Caco-2 (cell line): ENCODE measurements at regions not wholly inside any gene's neighbourhood (a gene's known extent, or its start where the extent isn't known, plus 50 kb on each side); places are given as distances from the start of the nearest gene placed in this dataset.

ENCODE experiments used
- BruUV-seq: library from RNA; stranded (reverse); fragments of 400-500 nt; replicated peaks from 2 replicates; lab custom pipeline; 2021; lab: Mats Ljungman, UMichigan
- CTCF ChIA-PET: fragments of 300-600 bp; sonication (Branson Sonifier 250); formaldehyde crosslinking; loops from one replicate; lab custom pipeline; 2022; ENCODE audit warnings: antibody characterized with exemption; lab: Charles Lee
- POLR2A ChIA-PET: fragments of 300-600 bp; sonication (Branson Sonifier 250); formaldehyde crosslinking; loops from one replicate; lab custom pipeline; 2022; ENCODE audit warnings: antibody characterized with exemption; lab: Charles Lee
- DNase-seq, 2 experiments: peaks; one replicate each; pipeline versions ENCODE4 v3.0.0 to v3.0.0-alpha.2; 2020 to 2022
- H3K27me3 ChIP-seq: replicated peaks from 2 replicates; pipeline ENCODE4 v1.6.0; 2011; ENCODE audit warnings: low read length; ENCODE audit not compliant: control insufficient read depth, insufficient read depth
- H3K36me3 ChIP-seq: 2 replicates; pipeline ENCODE4 v1.5.1; 2011; ENCODE audit warnings: low read length; ENCODE audit not compliant: control insufficient read depth, insufficient read depth
- H3K4me1 ChIP-seq: fragments of 250-450 bp; sonication (Bioruptor Pico); 2 replicates; pipeline ENCODE4 v1.5.1; 2020; ENCODE audit warnings: mild to moderate bottlenecking
- H3K4me3 ChIP-seq: 2 replicates; pipeline ENCODE4 v1.5.1; 2011; ENCODE audit warnings: low read depth, mild to moderate bottlenecking, control low read depth, low read length
- H3K9me3 ChIP-seq: fragments of 250-450 bp; sonication (Bioruptor Pico); 2 replicates; pipeline ENCODE4 v1.5.1; 2020; ENCODE audit warnings: mild to moderate bottlenecking, moderate library complexity
- H3K27ac Mint-ChIP-seq: one replicate; pipeline ENCODE4 v1.8.0; 2022; ENCODE audit warnings: mixed read lengths; ENCODE audit not compliant: unreplicated experiment
- H3K27me3 Mint-ChIP-seq: one replicate; pipeline ENCODE4 v1.8.0; 2022; ENCODE audit warnings: mixed read lengths; ENCODE audit not compliant: insufficient read depth, unreplicated experiment
- H3K36me3 Mint-ChIP-seq: one replicate; pipeline ENCODE4 v1.8.0; 2022; ENCODE audit warnings: mild to moderate bottlenecking, mixed read lengths; ENCODE audit not compliant: insufficient read depth, unreplicated experiment
- H3K4me1 Mint-ChIP-seq: one replicate; pipeline ENCODE4 v1.8.0; 2022; ENCODE audit warnings: low read depth, mixed read lengths; ENCODE audit not compliant: unreplicated experiment
- H3K4me3 Mint-ChIP-seq: one replicate; pipeline ENCODE4 v1.8.0; 2022; ENCODE audit warnings: mild to moderate bottlenecking, moderate library complexity, mixed read lengths; ENCODE audit not compliant: unreplicated experiment
- H3K9me3 Mint-ChIP-seq: one replicate; pipeline ENCODE4 v1.8.0; 2022; ENCODE audit warnings: mixed read lengths; ENCODE audit not compliant: unreplicated experiment
- intact Hi-C: fragments of 100-400 bp; cut with micrococcal nuclease; formaldehyde crosslinking; loops from one replicate; pipeline ENCODE4 v1.10.0; 2022; ENCODE audit not compliant: unreplicated experiment
- TF ChIP-seq, protein P1 (sequence below), 2 experiments: fragments of 200-600 bp in 1 of 2; IDR thresholded peaks; 1 replicate in 1 of 2; 2 replicates in 1 of 2; pipeline versions ENCODE4 v1.5.1 to v1.8.0; 2011 to 2022; ENCODE audit warnings: antibody characterized with exemption in 1 of 2, control low read depth in 1 of 2, inconsistent platforms in 1 of 2, low read depth in 1 of 2, low read length in 1 of 2, mild to moderate bottlenecking in 1 of 2, moderate library complexity in 1 of 2; ENCODE audit not compliant: insufficient read depth in 1 of 2, severe bottlenecking in 1 of 2, unreplicated experiment in 1 of 2

DNA sequence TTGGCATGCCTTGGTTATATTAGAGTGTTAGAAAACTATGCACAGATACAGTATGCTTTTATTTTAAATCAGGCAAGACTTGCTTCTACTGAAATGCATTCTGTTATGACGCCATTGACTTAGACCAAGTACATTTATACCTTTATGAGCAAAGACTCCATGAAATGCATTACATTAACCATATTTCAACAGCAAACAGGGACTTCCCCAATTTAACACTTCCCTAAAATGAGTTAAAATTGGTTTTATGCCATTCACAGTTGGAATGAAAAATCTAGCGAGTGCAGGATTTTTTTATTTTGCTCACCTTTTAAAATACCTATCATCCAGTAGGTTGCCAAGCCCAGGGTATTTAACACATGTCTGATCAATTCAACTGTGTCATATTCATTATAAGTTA, 272.1 kb upstream of the IZUMO3 start:
- Histone ChIP-seq H3K27me3 (no peaks in the 10 kb centered on the region), H3K4me3 (no peak overlapping the region), H3K36me3 (no peaks in the 10 kb centered on the region), H3K9me3 (no peaks in the 10 kb centered on the region), H3K4me1 (no peaks in the 10 kb centered on the region)
- H3K4me1 Mint-ChIP-seq, result no peaks in the 10 kb centered on the region
- H3K4me3 Mint-ChIP-seq, result no peak overlapping the region
- H3K27ac Mint-ChIP-seq, result no peak overlapping the region
- no peak for DNase-seq
- POLR2A ChIA-PET, result no interaction called here
- H3K27me3 Mint-ChIP-seq, result no peaks in the 10 kb centered on the region
- no TSS peak for BruUV-seq
- no peaks in the 10 kb centered on the region for H3K36me3 Mint-ChIP-seq
- H3K9me3 Mint-ChIP-seq, result no peaks in the 10 kb centered on the region
- TF ChIP-seq, protein P1, sequence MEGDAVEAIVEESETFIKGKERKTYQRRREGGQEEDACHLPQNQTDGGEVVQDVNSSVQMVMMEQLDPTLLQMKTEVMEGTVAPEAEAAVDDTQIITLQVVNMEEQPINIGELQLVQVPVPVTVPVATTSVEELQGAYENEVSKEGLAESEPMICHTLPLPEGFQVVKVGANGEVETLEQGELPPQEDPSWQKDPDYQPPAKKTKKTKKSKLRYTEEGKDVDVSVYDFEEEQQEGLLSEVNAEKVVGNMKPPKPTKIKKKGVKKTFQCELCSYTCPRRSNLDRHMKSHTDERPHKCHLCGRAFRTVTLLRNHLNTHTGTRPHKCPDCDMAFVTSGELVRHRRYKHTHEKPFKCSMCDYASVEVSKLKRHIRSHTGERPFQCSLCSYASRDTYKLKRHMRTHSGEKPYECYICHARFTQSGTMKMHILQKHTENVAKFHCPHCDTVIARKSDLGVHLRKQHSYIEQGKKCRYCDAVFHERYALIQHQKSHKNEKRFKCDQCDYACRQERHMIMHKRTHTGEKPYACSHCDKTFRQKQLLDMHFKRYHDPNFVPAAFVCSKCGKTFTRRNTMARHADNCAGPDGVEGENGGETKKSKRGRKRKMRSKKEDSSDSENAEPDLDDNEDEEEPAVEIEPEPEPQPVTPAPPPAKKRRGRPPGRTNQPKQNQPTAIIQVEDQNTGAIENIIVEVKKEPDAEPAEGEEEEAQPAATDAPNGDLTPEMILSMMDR (IDR thresholded peaks at IDR 0.05; ENCODE audit: insufficient read depth in 1 of 2, low read depth in 1 of 2, low read length in 1 of 2, severe bottlenecking in 1 of 2, unreplicated experiment in 1 of 2), result no peak
- intact Hi-C loops, result no loop called here
- CTCF ChIA-PET, result no interaction called here

DNA sequence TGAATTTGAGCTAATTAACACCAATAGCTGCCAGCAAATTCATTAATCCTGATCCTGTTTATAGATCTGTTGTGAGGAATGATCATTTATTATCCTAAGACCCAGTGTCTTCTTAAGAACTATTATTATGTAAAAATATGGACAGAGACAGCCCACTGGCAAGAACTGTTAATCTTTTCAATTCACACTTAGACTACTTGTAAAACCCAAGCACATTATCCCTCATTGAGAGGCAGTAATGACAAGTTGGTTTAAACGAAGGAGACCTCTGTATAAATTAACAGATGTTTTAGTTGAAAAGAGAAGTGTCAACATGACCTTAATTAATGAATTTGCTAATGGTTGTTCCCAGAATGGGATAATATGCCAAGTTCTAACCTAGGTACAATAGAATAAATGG, 270.3 kb upstream of the IZUMO3 start:
- CTCF ChIA-PET, result no interaction called here
- no peaks in the 10 kb centered on the region for H3K27me3 ChIP-seq
- no peak overlapping the region for H3K4me3 ChIP-seq
- H3K36me3 ChIP-seq, result no peaks in the 10 kb centered on the region
- no peaks in the 10 kb centered on the region for H3K4me1 ChIP-seq
- Mint-ChIP-seq H3K27ac (no peak overlapping the region), H3K4me1 (no peaks in the 10 kb centered on the region), H3K9me3 (no peaks in the 10 kb centered on the region), H3K36me3 (no peaks in the 10 kb centered on the region), H3K27me3 (no peaks in the 10 kb centered on the region), H3K4me3 (no peak overlapping the region)
- intact Hi-C loops, result no loop called here
- H3K9me3 ChIP-seq, result no peaks in the 10 kb centered on the region
- TF ChIP-seq, protein P1 (IDR thresholded peaks at IDR 0.05; ENCODE audit: insufficient read depth in 1 of 2, low read depth in 1 of 2, low read length in 1 of 2, severe bottlenecking in 1 of 2, unreplicated experiment in 1 of 2), result no peak
- DNase-seq, result no peak
- POLR2A ChIA-PET, result no interaction called here
- no TSS peak for BruUV-seq

DNA sequence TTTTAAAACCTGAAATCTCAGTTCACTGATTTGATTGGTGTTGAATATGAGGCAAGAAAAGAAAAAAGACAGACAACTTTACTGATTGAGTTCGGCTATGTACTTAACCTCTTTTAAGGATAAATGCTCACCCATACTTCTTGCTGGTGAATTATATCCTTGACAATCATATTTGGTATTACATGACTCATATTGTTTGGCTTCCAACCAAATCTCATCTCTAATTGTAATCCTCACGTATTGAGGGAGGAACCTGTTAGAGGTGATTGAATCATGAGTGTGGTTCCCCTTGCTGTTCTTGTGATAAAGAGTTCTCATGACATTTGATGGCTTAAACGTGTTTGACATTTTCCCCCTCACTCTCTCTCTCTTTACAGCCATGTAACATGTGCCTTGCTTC, 255.6 kb upstream of the IZUMO3 start:
- Mint-ChIP-seq H3K9me3 (no peaks in the 10 kb centered on the region), H3K27me3 (no peaks in the 10 kb centered on the region), H3K36me3 (no peaks in the 10 kb centered on the region), H3K4me3 (no peak overlapping the region), H3K27ac (no peak overlapping the region), H3K4me1 (no peaks in the 10 kb centered on the region)
- DNase-seq, result no peak
- Histone ChIP-seq H3K4me1 (no peaks in the 10 kb centered on the region), H3K27me3 (no peaks in the 10 kb centered on the region), H3K9me3 (no peaks in the 10 kb centered on the region), H3K36me3 (no peaks in the 10 kb centered on the region), H3K4me3 (no peak overlapping the region)
- TF ChIP-seq, protein P1 (IDR thresholded peaks at IDR 0.05; ENCODE audit: insufficient read depth in 1 of 2, low read depth in 1 of 2, low read length in 1 of 2, severe bottlenecking in 1 of 2, unreplicated experiment in 1 of 2), result no peak
- BruUV-seq, result no TSS peak
- intact Hi-C loops, result no loop called here
- CTCF ChIA-PET, result no interaction called here
- POLR2A ChIA-PET, result no interaction called here
